ENCODE measurements at regions not wholly inside any gene's neighbourhood (a gene's known extent, or its start where the extent isn't known, plus 50 kb on each side); places are given as distances from the start of the nearest gene placed in this dataset.

DNA sequence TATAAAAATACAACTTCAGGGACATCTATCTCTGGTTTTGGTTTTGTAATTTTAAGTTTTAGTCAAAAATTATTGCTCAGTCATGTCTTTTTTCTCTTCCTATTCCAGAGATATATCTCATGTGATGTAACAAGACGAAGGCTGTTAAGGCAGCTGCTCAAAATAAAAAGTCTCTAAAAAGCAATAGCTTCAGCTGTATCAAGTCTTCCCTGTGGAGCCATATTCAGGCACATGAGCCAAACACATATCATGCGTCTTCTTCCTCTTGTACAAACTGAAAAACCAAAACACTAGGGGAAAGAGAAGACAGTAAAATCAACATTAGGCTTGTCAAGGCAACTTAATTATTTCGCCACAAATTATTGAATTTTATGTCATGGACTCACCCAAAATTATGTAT, 240.7 kb downstream of the NRIP1 start:
- Mint-ChIP-seq H3K27me3 (ENCODE audit: low read depth) (no peaks in the 10 kb centered on the region), H3K27ac (no peak overlapping the region), H3K9me3 (no peaks in the 10 kb centered on the region), H3K4me3 (no peak overlapping the region), H3K36me3 (ENCODE audit: insufficient read depth in 1 of 3, low read depth in 3 of 3) (no peaks in the 10 kb centered on the region), H3K4me1 (peaks cover 9 to 14% of the 10 kb centered on the region in 2 experiments)
- Histone ChIP-seq H2BK5ac (ENCODE audit: insufficient read length, low read length) (no peak overlapping the region), H3K4ac (ENCODE audit: low read depth, low read length) (no peak overlapping the region), H2BK20ac (ENCODE audit: low read depth, low read length, poor library complexity, severe bottlenecking) (no peak overlapping the region), H4K8ac (replicated peaks; ENCODE audit: insufficient read length, low read depth, low read length) (no peak overlapping the region), H3K79me2 (ENCODE audit: insufficient read depth, low read length) (no peaks in the 10 kb centered on the region), H3K4me2 (ENCODE audit: insufficient read depth, insufficient read length, low read length) (no peak overlapping the region), H3K4me1 (ENCODE audit: insufficient read depth, low read length) (peaks cover 4% of the 10 kb centered on the region; the same call in 1 of the 2 replicates), H3K27ac (ENCODE audit: insufficient read length, low read depth, low read length) (no peak overlapping the region), H4K20me1 (ENCODE audit: control insufficient read depth, insufficient read depth, insufficient read length) (no peaks in the 10 kb centered on the region), H3K23ac (ENCODE audit: insufficient read length, low read depth, low read length) (no peak overlapping the region), H3K27me3 (ENCODE audit: insufficient read depth, low read length) (no peaks in the 10 kb centered on the region), H3K18ac (ENCODE audit: insufficient read length, low read depth, low read length) (no peak overlapping the region), H2AK5ac (ENCODE audit: insufficient read length, low read length) (no peak overlapping the region), H3K23me2 (ENCODE audit: insufficient read length, low read depth, low read length, poor library complexity, severe bottlenecking) (no peaks in the 10 kb centered on the region), H3K14ac (ENCODE audit: insufficient read depth, low read length) (no peak overlapping the region), H3T11ph (ENCODE audit: low read length) (no peak overlapping the region), H2AFZ (ENCODE audit: low read length) (no peak overlapping the region), H2BK15ac (ENCODE audit: low read depth, low read length) (no peak overlapping the region), H3K9me3 (ENCODE audit: control insufficient read depth, low read depth, low read length) (no peaks in the 10 kb centered on the region), H3K79me1 (ENCODE audit: insufficient read depth, low read depth, low read length, poor library complexity, severe bottlenecking) (no peaks in the 10 kb centered on the region), H3K9ac (ENCODE audit: extremely low read depth, insufficient read length, low read length) (no peak overlapping the region), H4K91ac (ENCODE audit: insufficient read length, low read depth, low read length) (no peak overlapping the region), H2BK120ac (ENCODE audit: low read depth, low read length, poor library complexity, severe bottlenecking) (no peak overlapping the region), H3K56ac (ENCODE audit: insufficient read length, low read depth, low read length) (no peak overlapping the region), H2BK12ac (ENCODE audit: insufficient read length, low read depth, low read length) (no peak overlapping the region), H4K5ac (ENCODE audit: insufficient read length, low read depth, low read length) (no peak overlapping the region)
- WGBS (ENCODE audit: extremely low coverage, insufficient read length, low lambda C conversion rate): no CpG with 5 or more reads among the region's 3 CpGs
- DNase-seq: no peak
- TF ChIP-seq, protein P1, sequence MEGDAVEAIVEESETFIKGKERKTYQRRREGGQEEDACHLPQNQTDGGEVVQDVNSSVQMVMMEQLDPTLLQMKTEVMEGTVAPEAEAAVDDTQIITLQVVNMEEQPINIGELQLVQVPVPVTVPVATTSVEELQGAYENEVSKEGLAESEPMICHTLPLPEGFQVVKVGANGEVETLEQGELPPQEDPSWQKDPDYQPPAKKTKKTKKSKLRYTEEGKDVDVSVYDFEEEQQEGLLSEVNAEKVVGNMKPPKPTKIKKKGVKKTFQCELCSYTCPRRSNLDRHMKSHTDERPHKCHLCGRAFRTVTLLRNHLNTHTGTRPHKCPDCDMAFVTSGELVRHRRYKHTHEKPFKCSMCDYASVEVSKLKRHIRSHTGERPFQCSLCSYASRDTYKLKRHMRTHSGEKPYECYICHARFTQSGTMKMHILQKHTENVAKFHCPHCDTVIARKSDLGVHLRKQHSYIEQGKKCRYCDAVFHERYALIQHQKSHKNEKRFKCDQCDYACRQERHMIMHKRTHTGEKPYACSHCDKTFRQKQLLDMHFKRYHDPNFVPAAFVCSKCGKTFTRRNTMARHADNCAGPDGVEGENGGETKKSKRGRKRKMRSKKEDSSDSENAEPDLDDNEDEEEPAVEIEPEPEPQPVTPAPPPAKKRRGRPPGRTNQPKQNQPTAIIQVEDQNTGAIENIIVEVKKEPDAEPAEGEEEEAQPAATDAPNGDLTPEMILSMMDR (conservative IDR thresholded peaks at IDR 0.05): no peak

Data from H9 (cell line).